H4 (cell line): ENCODE measurements at regions not wholly inside any gene's neighbourhood (a gene's known extent, or its start where the extent isn't known, plus 50 kb on each side); places are given as distances from the start of the nearest gene placed in this dataset.
"Not testable (repeated sequence)": the region's sequence is repeated elsewhere in the genome, so short reads cannot be mapped to it uniquely, and the experiment has no call there.

Source experiments
- DNase-seq: peaks from one replicate; pipeline ENCODE4 v3.0.0-alpha.2; 2015; ENCODE audit warnings: low spot score

DNA sequence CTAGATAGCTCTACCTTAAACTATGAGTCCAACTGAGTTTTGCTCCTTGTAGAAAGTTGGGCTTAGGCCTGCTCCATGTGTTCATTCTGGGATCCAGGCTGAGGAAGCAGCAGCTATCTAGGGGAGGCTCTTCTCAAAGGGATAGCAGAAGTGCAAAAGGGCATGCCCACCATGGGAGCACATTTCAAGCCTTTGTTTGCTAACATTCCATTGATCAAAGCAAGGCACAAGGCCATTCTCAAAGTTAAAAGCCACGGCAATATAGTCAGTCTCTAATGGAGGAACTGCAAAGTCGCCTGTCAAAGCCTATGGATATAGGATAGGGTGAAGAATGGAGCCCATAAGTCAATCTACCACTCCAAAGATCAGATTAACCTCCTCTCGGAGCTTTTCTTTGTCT is 488.1 kb upstream of the ARX start:
- DNase-seq, result no peak

DNA sequence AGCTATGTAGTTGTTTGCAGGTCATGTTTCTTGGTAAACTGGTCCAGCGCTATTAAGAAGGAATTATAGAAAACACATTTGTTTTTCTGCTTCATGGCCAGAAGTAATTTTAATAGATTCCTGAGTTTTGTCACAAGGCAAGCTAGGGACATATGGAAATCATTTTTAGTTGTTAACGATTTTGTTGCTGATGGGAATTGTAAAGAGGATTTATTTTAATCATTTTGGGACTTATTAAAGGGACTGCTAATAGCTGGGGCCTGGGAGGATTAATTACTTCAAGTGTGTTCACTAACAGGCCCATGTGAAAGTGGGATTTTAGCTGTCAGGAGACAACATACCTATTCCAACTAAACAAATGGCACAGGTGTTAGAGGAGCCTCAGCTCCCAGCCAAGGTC is 492.0 kb upstream of the ARX start:
- no peak for DNase-seq

DNA sequence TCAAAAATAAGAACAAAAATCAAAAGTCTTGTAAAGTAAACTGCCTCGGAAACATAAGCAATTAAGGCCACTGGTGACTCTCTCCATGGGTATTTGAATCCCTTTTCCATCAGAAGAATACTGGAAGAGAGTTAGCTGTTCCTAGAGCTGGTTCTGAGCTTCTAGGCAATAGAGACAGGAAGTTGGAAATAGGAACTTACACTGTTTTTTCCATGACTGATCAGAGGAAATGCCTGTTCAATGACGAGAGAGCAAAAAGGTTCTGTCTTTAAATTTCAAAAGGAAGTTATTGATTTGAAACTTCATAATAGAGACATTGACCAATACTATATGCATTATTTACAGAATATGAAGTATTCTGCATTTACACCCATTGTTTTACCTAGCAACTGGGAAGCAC is 503.5 kb upstream of the ARX start:
- DNase-seq, result no peak

DNA sequence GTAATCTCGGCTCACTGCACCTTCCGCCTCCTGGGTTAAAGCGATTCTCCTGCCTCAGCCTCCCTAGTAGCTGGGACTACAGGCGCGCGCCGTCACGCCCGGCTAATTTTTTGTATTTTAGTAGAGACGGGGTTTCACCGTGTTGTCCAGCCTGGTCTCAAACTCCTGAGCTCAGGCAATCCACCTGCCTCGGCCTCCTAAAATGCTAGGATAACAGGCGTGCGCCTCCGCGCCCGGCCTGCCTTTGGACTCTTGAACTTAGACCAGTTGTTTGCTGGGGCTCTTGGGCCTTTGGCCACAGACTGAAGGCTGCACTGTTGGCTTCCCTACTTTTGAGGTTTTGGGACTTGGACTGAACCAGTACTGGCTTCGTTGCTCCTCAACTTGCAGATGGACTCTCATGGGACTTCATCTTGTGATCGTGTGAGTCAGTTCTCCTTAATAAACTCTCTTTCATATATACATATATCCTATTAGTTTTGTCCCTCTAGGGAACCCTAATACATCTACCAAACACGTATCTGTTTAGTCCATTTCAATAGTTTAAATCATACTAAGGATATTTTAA is 506.8 kb upstream of the ARX start:
- DNase-seq, result not testable (repeated sequence)

DNA sequence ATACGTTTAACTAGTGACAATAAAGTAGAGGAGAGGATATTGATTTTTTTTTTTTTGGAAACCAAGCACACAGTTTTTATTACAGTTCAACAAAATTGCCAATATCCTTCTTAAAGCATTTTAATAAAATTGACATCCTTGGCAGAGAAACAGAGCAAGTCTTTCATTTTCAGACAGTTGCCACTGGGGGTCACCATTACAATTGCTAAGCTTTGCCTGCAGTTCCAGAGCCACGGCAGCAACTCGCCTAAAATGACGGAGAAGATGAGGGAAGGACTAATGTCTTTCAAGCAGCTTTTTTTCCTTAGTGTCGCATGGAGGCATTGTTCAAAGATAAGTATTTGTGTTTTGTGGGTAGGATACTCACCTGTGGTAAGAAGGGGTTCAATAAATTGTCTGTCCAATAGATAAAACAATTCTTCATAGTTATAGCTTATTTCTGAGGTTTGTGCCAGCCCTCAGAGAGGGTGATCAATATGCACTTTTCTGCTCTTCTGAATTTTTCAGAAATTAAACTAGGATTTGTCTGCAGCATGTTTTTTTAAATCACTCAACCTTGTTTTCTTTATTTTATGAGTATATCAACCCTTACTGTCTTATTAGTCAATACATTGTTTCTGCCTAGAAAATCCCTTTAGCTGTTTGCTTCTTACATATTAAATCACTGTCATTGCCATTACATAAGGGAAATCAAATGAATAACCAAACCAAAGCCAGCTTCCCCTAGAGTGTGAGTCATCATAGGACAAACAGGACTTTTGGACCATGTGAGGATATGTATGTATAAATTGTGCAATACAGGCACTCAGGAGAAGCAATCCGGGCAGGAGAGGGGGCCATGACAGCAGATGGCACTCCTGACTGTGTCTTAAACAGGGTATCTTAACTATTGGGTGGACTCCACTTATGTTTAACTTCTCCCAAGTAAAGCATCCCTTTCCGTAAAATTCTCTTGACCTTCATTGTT is 508.1 kb upstream of the ARX start:
- DNase-seq, result peak; percentile 68

DNA sequence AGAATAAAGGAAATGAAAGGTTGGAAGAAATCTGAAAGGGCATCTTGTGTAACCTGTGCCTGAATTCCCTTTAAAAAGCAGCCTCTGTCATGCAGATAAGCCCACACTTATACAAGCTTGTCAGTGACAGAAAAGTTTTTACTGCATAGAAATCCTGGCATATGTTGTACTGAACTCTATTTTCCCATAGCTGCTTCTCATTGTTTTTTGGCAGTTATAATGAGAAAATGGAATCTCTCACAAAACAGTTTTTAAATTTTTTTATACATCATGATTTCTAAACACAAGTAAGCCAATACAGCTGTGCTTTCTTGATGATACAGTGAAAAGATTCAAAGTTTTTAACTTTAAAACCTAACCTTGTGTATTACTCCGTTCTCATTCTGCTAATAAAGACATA is 511.4 kb upstream of the ARX start:
- no peak for DNase-seq

DNA sequence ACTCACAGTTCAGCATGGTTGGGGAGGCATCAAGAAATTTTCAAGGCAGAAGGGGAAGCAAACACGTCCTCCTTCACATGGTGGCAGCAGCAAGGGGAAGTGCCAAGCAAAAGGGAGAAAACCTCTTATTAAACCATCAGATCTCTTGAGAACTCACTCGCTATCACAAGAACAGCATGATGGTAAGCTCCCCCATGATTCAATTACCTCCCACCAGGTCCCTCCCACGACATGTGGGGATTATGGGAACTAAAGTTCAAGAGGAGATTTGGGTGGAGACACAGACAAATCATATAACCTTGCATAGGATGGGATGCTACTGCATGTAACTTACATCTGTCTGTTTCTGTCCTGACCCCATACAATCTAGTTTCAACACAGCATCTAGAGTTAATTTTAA is 511.8 kb upstream of the ARX start:
- no peak for DNase-seq

DNA sequence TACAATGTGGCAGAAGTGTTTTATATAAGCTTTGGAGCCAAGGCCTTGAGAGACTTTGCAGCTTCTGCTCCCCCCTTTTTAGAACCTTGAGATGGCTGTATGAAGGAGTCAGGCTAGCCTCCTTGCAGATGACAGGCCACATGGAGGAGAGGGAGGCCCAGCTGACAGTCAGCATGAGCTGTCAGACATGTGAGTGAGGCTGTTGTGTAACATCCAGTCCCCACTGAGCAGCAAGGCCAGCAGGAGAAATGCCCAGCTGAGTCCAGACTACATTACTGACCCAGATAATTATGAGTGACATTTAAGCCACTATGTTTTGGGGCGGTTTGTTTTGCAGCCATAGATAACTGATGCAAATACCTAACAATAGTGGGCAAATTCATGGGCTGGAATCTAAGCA is 515.3 kb upstream of the ARX start:
- DNase-seq, result no peak

DNA sequence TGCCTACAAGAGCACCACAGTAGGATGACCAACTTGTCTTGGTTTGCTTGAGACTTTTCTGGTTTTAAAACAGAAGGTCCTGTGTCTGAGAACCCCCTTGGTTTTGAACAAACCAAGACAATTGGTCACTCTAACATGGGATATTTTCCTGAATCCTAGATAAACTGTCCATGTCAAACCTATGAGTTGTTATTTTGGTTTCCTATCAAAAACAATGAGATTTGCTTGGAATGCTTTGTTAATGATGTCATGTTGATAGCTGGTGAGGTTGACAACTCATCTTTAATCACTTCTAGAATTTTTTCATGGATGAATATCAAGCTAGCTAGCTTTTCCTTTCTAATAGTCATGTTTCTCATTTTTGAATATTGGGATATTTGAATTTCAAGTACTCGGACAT is 518.3 kb upstream of the ARX start:
- no peak for DNase-seq

DNA sequence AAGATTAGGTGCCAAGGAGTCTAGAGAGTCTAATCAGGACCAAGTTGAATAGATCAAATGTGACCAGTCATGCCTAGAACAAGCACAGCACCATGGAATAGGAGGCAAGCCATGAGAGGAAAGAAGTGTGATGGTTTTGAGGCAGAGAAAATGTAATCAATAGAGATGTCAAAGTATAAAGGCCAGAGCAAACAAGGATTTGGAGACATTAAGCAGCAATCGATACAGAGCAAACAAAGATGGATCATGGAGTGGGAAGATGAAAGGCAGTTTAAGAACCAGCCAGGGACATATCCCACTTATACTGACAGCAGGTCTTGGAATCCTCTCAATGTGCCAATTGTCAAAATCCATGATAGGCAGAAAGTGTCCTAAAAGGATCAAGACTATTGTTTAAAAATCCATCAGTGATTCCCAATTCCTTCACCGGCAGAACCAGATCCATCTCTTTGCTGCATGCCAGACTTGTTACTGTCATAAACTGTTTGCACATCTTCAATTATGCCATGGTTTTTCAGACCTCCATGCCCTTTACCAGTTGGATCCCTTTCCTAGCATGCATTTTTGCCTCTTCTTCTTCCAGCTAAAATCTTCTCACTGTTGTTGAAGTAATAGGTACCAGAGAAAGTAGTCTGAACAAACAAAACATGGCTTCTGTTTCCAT is 520.7 kb upstream of the ARX start:
- DNase-seq, result no peak

DNA sequence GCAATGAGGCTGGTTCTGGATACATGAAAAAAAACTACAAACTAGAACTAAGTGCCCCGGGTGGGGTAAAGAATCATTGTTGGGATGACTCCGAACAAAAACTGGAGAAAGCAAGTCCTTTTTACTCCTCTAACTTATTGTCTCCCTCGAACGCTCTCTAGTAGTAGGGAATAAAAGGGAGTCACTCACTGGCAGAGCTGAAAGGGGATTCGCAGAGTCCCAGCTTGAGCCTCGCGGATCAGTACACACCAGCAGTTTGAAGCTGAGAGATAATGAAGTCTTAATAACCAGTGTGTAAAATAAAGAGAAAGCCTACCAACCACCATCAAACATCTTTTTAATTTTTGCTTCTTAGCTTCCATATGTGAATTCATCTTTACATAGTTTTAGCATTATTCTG is 521.9 kb upstream of the ARX start:
- no peak for DNase-seq

DNA sequence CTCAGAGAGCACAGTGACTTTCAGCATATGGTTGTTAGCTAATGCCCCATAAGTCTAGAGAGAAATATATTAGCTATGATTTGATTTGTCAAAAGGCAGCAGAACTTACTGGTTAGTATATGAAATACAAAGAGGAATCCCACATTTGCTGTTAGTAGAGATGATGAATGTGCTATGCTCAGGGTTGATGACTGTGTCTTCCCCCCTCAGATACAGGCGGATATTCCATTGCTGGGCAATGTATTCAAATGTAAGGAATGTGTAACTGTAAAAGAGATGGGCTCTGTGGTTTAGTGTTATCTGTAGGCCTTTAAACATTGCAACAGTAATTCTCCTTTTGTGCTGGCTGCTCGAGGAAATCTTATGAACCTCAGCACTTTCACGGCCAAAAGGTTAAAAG is 528.9 kb upstream of the ARX start:
- DNase-seq, result no peak

DNA sequence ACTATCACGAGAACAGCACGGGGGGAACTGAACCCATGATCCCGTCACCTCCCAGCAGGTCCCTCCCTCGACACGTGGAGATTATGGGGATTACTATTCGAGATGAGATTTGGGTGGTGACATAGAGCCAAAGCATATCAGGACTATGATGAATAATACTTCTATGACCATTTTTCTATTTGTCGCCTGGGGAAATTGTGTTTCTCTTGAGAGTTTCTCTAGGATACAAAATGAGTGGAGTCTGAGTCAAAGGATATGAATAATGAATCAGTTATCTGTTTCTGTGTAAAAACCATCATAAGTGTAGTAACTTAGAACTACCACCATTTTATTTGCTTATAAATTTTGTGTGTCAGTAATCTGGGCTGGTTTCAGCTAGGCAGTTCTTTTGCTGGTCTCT is 533.0 kb upstream of the ARX start:
- no peak for DNase-seq

DNA sequence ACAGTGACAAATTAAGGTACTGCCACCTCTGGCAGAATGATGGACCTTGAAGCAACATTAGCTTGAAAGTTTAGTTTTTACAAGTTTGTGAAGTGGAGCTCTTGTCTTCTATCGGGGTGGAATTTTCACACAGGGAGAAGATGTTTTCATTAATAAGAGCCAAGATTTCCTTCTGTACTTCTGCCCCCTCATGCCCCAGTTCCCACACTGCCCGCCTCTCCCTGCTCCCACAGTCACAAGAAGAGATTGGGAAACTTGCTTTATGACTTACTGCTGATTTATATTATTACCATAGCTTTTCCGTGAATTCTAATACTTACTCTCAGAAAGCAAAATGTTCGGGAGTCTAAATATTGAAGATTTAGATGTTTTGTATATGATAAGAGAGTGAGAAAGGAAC is 539.8 kb upstream of the ARX start:
- DNase-seq, result no peak

DNA sequence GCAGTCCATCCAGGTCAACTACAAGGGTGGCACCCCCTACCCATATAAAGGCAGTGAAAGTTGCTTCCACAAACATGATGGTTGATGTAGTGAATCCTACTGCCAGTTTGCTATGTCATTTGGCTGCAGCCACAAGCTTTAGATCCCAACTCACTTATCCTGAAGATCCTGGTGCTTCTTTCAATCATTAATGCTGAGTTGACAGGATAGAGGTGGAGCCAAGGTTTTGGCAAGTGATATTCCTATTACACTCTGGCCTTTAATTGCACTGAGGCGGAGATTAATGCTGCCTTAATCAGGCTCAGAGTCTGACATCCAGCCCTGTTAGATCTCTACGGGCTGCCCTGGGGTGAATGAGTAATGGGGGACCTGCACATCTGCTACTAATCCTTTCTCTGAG is 542.4 kb upstream of the ARX start:
- DNase-seq, result no peak

DNA sequence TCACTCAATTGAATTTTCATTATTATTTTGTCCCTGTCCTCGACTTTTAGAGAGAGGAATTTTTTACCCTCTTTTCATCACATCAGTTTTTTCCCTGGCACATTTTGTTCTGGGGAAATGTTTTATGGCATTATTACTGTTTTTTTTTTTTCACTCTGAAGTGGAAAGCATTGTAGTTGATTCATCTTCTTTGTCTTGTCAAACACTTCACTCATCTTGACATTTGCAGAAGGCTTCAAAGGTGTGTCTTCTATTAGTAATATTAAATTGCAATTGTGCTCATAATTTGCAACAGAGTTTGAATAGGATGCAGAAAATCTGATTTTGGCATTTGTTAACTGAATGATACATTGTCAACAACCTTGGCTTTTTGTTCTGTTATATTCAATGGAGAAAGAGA is 545.4 kb upstream of the ARX start:
- no peak for DNase-seq

DNA sequence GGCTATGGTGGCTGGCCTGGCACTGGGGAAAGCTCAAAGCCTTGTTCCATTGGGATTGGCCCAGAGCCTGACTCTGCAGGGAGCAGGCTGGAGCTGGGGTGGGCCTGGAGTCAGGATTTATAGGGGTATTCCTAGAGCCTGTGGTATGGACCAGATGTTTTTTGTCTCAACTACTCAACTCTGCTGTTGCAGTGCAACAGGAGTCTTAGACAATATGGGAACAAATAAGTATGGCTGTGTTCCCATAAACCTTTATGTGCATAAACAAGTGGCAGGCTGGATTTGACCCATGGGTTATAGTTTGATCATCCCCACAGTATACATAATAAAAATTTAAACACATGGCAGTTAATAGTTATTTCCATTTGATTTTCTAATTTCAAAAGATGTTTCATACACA is 557.9 kb upstream of the ARX start:
- no peak for DNase-seq

DNA sequence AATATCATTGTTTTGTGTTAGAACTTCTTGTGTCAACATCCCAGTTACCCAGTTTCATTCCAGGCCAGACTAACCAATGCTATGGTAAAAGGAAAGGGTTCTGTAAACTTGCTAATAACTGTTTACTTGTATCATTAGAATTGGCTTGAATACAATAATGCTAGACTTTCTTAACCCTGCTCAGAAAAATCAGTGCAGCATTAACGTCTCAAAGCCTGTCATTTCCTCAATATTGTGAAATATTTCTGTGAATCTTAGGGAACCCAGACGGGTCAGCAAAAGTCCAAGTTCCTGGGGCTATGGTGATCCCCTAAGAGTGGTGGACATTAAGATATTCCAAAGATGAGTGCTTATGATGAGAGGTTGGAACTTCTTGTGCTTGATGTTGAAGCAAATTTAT is 541.2 kb upstream of the MAGEB18 start:
- DNase-seq, result no peak

DNA sequence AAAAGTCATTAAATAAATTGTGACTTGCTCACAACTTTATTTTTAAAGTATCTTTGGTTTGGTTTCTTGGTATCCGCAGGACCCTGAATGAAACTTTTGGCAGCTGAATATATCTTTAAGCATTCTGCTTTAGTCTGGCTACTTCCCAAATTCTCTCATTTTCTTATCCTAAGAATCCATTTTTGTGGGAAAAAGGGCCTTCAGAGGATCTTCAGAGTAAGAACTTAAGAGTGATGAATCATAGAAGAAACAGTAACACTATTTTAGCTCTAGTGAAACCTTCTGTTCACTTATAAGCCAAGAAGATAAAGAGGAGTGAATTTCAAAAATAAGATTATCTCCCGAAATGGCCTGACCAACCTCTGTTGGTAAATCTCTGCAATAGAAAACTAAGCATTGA is 540.6 kb upstream of the MAGEB18 start:
- no peak for DNase-seq

DNA sequence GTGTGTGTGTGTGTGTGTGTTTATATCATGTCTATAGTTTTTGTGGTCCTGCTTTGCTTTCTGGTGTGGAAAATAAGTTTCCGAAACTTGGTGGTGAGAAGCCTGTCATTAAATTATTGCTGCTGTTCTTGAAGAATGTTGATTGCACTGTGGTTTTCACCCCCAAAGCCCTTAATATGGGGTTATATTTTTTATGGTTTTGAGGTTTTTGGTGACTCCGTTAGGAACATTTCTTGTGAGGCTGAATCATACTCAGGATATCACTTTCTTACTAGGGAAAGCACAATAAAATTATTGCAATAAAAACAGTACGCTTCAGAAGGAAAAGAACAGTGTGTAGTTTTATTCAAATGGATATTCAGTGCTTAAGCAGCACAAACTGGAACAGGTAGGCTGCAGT is 539.1 kb upstream of the MAGEB18 start:
- peak; percentile 6 for DNase-seq

DNA sequence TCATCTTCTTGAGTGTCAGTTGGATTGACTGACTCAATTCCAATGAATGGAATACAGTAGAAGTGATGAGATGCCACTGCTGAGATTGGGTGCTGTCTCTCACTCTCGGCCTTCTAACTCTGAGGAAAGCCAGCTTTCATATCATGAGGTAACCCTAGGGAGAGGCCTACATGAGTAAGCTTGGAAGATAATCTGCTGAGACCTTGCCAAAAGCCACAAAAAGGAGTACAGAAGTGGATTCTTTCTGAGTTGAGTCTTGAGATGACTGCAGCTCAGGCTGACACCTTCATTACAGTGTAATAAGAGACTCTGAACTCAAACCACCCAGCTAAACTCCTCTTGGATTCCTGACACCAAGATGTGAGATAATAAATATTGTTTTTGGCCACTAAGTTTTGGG is 537.4 kb upstream of the MAGEB18 start:
- DNase-seq, result peak; percentile 23

DNA sequence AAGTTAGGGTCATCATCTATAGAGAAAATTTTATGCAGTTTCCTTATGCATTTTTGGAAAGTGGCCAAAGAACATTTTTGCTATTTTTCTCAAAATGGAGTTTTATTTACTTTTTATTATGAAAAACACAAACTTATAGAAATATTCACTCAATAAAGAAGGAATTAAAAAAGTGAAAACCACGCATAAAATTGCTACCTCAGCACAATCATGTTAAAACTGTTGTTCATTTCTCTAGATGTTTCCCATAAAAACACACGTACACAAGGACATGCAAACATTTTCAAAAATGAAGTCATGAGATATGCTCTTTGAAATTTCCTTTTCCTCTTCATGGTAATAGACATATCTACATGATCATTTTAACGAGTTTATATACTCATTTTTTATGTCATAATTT is 536.8 kb upstream of the MAGEB18 start:
- no peak for DNase-seq

DNA sequence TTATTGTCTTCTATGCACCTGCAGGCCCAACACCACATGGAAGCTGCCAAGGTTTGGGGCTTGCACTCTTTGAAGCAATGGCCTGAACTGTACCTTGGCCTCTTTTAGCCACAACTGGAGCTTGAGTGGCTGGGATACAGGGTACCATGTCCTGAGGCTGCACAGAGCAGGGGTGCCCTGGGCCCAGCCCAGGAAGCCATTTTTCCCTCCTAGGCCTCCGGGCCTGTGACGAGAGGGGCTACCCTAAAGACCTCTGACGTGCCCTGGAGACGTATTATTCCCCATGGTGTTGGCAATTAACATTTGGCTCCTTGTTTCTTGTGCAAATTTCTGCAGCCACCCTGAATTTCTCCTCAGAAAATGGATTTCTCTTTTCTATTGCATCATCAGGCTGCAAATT is 519.9 kb upstream of the MAGEB18 start:
- DNase-seq, result no peak
